SK-N-SH treated with all-trans-retinoic acid at 6 μM for 48 hours (cell line): ENCODE measurements at regions not wholly inside any gene's neighbourhood (a gene's known extent, or its start where the extent isn't known, plus 50 kb on each side); places are given as distances from the start of the nearest gene placed in this dataset.

ENCODE experiments used
- ATAC-seq: fragments of 200-7000 bp; cut with Tn5 transposase; 3 replicates; pipeline ENCODE4 v1.9.1; 2020; ENCODE audit warnings: mild to moderate bottlenecking, moderate library complexity
- ARNTL ChIP-seq: fragments of 450-650 bp; formaldehyde crosslinking; IDR thresholded peaks from 2 replicates; pipeline ENCODE4 v1.5.0; 2020; ENCODE audit warnings: low read depth, mild to moderate bottlenecking, moderate library complexity, borderline replicate concordance
- BACH2 ChIP-seq: fragments of 250-450 bp; sonication (Bioruptor Pico); IDR thresholded peaks from 2 replicates; pipeline ENCODE4 v1.9.0; 2021; ENCODE audit warnings: mild to moderate bottlenecking, borderline replicate concordance
- CREB5 ChIP-seq: fragments of 250-450 bp; sonication (Bioruptor Pico); IDR thresholded peaks from 2 replicates; pipeline ENCODE4 v1.5.1; 2020; ENCODE audit warnings: low read depth, mild to moderate bottlenecking, moderate library complexity
- CSDC2 ChIP-seq: fragments of 250-450 bp; sonication (Bioruptor Pico); IDR thresholded peaks from 2 replicates; pipeline ENCODE4 v1.5.0; 2020; ENCODE audit warnings: mild to moderate bottlenecking, moderate library complexity
- CSRNP3 ChIP-seq: fragments of 250-450 bp; sonication (Bioruptor Pico); IDR thresholded peaks from 2 replicates; pipeline ENCODE4 v1.5.1; 2021; ENCODE audit warnings: mild to moderate bottlenecking, moderate library complexity
- ESRRG ChIP-seq: fragments of 250-450 bp; sonication (Bioruptor Pico); IDR thresholded peaks from 2 replicates; pipeline ENCODE4 v1.6.1; 2021; ENCODE audit warnings: mild to moderate bottlenecking
- GLIS3 ChIP-seq: fragments of 250-450 bp; sonication (Bioruptor Pico); IDR thresholded peaks from 2 replicates; pipeline ENCODE4 v1.5.0; 2020; ENCODE audit warnings: mild to moderate bottlenecking, moderate library complexity
- ISL1 ChIP-seq: fragments of 250-450 bp; sonication (Bioruptor Pico); IDR thresholded peaks from 2 replicates; pipeline ENCODE4 v2.1.2; 2022; ENCODE audit warnings: mild to moderate bottlenecking, moderate library complexity
- OSR1 ChIP-seq: fragments of 250-450 bp; sonication (Bioruptor Pico); IDR thresholded peaks from 2 replicates; pipeline ENCODE4 v1.8.0; 2022; ENCODE audit warnings: moderate library complexity, mild to moderate bottlenecking, inconsistent platforms
- PATZ1 ChIP-seq: fragments of 250-450 bp; sonication (Bioruptor Pico); IDR thresholded peaks from 2 replicates; pipeline ENCODE4 v1.8.0; 2020; ENCODE audit warnings: mild to moderate bottlenecking, moderate library complexity, borderline replicate concordance
- POU6F1 ChIP-seq: fragments of 250-450 bp; sonication (Bioruptor Pico); IDR thresholded peaks from 2 replicates; pipeline ENCODE4 v1.8.0; 2021; ENCODE audit warnings: low read depth, mild to moderate bottlenecking, moderate library complexity, borderline replicate concordance
- RARB ChIP-seq: fragments of 250-450 bp; sonication (Bioruptor Pico); IDR thresholded peaks from 2 replicates; pipeline ENCODE4 v1.8.0; 2021; ENCODE audit warnings: mild to moderate bottlenecking, moderate library complexity
- SNAI2 ChIP-seq: fragments of 250-450 bp; sonication (Bioruptor Pico); IDR thresholded peaks from 2 replicates; pipeline ENCODE4 v1.5.0; 2020; ENCODE audit warnings: mild to moderate bottlenecking, moderate library complexity
- TCF4 ChIP-seq: fragments of 250-450 bp; sonication (Bioruptor Pico); IDR thresholded peaks from 2 replicates; pipeline ENCODE4 v1.8.0; 2021; ENCODE audit warnings: mild to moderate bottlenecking, moderate library complexity, borderline replicate concordance
- TSHZ2 ChIP-seq: fragments of 250-450 bp; sonication (Bioruptor Pico); IDR thresholded peaks from 2 replicates; pipeline ENCODE4 v1.5.0; 2020; ENCODE audit warnings: mild to moderate bottlenecking, moderate library complexity
- ZC3H10 ChIP-seq: fragments of 250-450 bp; sonication (Bioruptor Pico); IDR thresholded peaks from 2 replicates; pipeline ENCODE4 v1.5.1; 2021; ENCODE audit warnings: mild to moderate bottlenecking, moderate library complexity
- ZFP30 ChIP-seq: fragments of 450-650 bp; formaldehyde crosslinking; IDR thresholded peaks from 2 replicates; pipeline ENCODE4 v1.5.0; 2022; ENCODE audit warnings: mild to moderate bottlenecking, moderate library complexity
- ZNF565 ChIP-seq: fragments of 450-650 bp; formaldehyde crosslinking; conservative IDR thresholded peaks from 2 replicates; pipeline ENCODE4 v1.5.0; 2020; ENCODE audit warnings: low read depth, mild to moderate bottlenecking, moderate library complexity
- ZNF70 ChIP-seq: fragments of 450-650 bp; formaldehyde crosslinking; IDR thresholded peaks from 2 replicates; pipeline ENCODE4 v1.5.0; 2020; ENCODE audit warnings: mild to moderate bottlenecking, moderate library complexity
- ZNF8 ChIP-seq: fragments of 450-650 bp; formaldehyde crosslinking; IDR thresholded peaks from 2 replicates; pipeline ENCODE4 v1.5.0; 2020; ENCODE audit warnings: mild to moderate bottlenecking, moderate library complexity

GRCh38 chr10:111335826-111336225, 259.0 kb downstream of the ADRA2A start:
- no peak for ATAC-seq
- TF ChIP-seq ESRRG (no peak), CSDC2 (CRISPR knock-in tag) (no peak), ZFP30 (CRISPR knock-in tag) (no peak), TCF4 (CRISPR knock-in tag) (no peak), ZNF70 (CRISPR knock-in tag) (no peak), ARNTL (CRISPR knock-in tag) (no peak), SNAI2 (CRISPR knock-in tag) (no peak), ZNF8 (CRISPR knock-in tag) (no peak), BACH2 (CRISPR knock-in tag) (no peak), PATZ1 (CRISPR knock-in tag) (no peak), GLIS3 (CRISPR knock-in tag) (no peak), RARB (CRISPR knock-in tag) (no peak), ZNF565 (CRISPR knock-in tag) (no peak)

- ATAC-seq: no peak
- TF ChIP-seq ZNF8 (CRISPR knock-in tag) (no peak), POU6F1 (CRISPR knock-in tag) (no peak), GLIS3 (CRISPR knock-in tag) (no peak), OSR1 (CRISPR knock-in tag) (no peak), BACH2 (CRISPR knock-in tag) (no peak), TCF4 (CRISPR knock-in tag) (no peak), ZNF565 (CRISPR knock-in tag) (no peak), ISL1 (CRISPR knock-in tag) (no peak), CREB5 (CRISPR knock-in tag) (no peak), CSRNP3 (no peak), TSHZ2 (CRISPR knock-in tag) (no peak), ZC3H10 (CRISPR knock-in tag) (no peak), PATZ1 (CRISPR knock-in tag) (no peak)
- TF ChIP-seq, all 23 proteins: peak for 0
Measured at GRCh38 chr10:111338035-111338434, 261.2 kb downstream of the ADRA2A start.
